AG10803 (cell line): ENCODE measurements at regions not wholly inside any gene's neighbourhood (a gene's known extent, or its start where the extent isn't known, plus 50 kb on each side); places are given as distances from the start of the nearest gene placed in this dataset.
"Not testable (repeated sequence)": the region's sequence is repeated elsewhere in the genome, so short reads cannot be mapped to it uniquely, and the experiment has no call there.

ENCODE experiments used
- DNase-seq: peaks from one replicate; pipeline ENCODE4 v3.0.0; 2010; ENCODE audit warnings: low read depth
- H3K4me3 ChIP-seq: 2 replicates; pipeline ENCODE4 v1.5.1; 2011; ENCODE audit warnings: mild to moderate bottlenecking, low read length, control low read depth
- TF ChIP-seq, protein P1 (sequence below): conservative IDR thresholded peaks from 2 replicates; pipeline ENCODE4 v1.5.1; 2011; ENCODE audit warnings: mild to moderate bottlenecking, low read length, control low read depth, inconsistent platforms

GRCh38 chr1:181984006-181984405 lies 77.5 kb downstream of the ZNF648 start:
- TF ChIP-seq, protein P1, sequence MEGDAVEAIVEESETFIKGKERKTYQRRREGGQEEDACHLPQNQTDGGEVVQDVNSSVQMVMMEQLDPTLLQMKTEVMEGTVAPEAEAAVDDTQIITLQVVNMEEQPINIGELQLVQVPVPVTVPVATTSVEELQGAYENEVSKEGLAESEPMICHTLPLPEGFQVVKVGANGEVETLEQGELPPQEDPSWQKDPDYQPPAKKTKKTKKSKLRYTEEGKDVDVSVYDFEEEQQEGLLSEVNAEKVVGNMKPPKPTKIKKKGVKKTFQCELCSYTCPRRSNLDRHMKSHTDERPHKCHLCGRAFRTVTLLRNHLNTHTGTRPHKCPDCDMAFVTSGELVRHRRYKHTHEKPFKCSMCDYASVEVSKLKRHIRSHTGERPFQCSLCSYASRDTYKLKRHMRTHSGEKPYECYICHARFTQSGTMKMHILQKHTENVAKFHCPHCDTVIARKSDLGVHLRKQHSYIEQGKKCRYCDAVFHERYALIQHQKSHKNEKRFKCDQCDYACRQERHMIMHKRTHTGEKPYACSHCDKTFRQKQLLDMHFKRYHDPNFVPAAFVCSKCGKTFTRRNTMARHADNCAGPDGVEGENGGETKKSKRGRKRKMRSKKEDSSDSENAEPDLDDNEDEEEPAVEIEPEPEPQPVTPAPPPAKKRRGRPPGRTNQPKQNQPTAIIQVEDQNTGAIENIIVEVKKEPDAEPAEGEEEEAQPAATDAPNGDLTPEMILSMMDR: no peak
- DNase-seq: no peak
- no peak overlapping the region for H3K4me3 ChIP-seq

DNA sequence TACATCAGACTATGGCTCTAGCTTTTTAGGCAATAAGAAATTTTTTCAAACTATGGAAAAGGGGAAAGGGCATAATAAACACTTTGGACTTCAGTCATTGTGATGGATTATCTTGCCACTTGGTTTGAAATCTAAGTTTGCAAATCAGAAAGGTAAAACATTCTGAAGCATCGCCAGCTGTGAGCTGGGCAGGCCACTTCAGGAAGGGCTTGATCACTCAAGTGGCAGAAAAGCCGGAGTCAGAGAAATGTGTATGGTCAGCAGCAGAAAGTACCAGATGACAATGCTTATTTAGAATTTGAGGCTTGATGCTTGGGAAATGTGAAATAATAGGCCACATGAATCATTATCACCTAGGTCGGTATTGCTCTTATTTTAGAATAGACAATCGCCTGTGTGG lies 79.7 kb downstream of the ZNF648 start:
- no peak for DNase-seq
- H3K4me3 ChIP-seq: no peak overlapping the region
- TF ChIP-seq, protein P1: no peak

DNA sequence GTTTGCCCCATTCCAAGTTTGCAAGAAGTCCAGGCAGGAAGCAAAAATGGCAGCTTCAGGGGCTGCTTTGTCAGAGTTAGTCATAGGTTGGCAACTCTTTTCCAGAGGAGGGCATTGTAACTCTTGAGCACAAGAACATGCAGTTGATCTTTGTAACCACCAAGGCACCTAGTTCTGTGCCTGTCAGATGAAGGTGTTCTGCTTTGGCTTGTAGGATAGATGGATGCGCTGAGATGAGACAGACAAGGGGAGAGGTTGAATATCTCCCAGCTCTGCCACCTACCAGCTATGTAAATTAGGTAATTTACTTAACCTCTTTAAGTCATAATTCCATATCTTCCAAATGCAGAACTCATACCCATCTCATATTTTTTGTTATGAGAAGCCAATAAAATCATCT lies 89.3 kb downstream of the ZNF648 start:
- DNase-seq: no peak
- TF ChIP-seq, protein P1: no peak
- H3K4me3 ChIP-seq: no peak overlapping the region

GRCh38 chr1:181971424-181971823 lies 90.1 kb downstream of the ZNF648 start:
- TF ChIP-seq, protein P1: no peak
- no peak overlapping the region for H3K4me3 ChIP-seq
- no peak for DNase-seq

- no peak overlapping the region for H3K4me3 ChIP-seq
- no peak for DNase-seq
- TF ChIP-seq, protein P1: no peak
These were observed 91.6 kb downstream of the ZNF648 start for GRCh38 chr1:181969902-181970301.

- DNase-seq, H3K4me3 ChIP-seq: not testable (repeated sequence)
These were observed 106.8 kb downstream of the ZNF648 start for GRCh38 chr1:181954696-181955095.

- DNase-seq, H3K4me3 ChIP-seq: not testable (repeated sequence)
These were observed 107.3 kb downstream of the ZNF648 start for GRCh38 chr1:181954178-181954577.

DNA sequence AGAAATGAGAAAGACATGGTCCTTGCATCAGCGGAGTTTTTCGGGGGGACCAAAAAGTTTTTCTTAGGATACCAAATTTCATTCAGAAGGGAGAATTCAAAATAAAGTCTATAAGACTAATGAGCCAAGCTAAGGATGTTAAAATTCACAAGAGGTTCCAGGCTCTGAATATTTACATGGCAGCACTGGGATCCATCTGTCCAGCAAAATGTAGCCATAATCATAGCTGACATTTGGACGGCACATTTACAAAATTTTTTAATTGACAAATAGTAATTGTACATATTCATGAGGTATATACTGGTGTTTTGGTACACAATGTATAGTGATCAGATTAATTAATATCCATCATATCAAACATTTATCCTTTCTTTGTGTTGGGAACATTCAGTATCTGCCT lies 107.9 kb downstream of the ZNF648 start:
- TF ChIP-seq, protein P1: no peak
- H3K4me3 ChIP-seq: no peak overlapping the region
- DNase-seq: no peak
